Gastroesophageal sphincter (tissue), 4 donors: ENCODE measurements at regions not wholly inside any gene's neighbourhood (a gene's known extent, or its start where the extent isn't known, plus 50 kb on each side); places are given as distances from the start of the nearest gene placed in this dataset.

Experiments used
- ATAC-seq: fragments of 150-250 bp; one replicate; pipeline ENCODE4 v1.9.1; 2016; ENCODE audit warnings: mild to moderate bottlenecking, moderate library complexity
- H3K27ac ChIP-seq, 4 donors: fragments of 200-600 bp; sonication (generic) in 3 of 4; 1 replicate in 3 of 4; 2 replicates in 1 of 4; pipeline ENCODE4 v1.5.1; 2016 to 2019
- H3K27me3 ChIP-seq: fragments of 200-600 bp; sonication (generic); one replicate; pipeline ENCODE4 v1.5.1; 2019
- H3K36me3 ChIP-seq, 2 donors: fragments of 200-600 bp; sonication (generic); one replicate each; pipeline ENCODE4 v1.5.1; 2019; ENCODE audit warnings: control low read depth in 1 of 2
- H3K4me1 ChIP-seq, 3 donors: fragments of 200-600 bp; sonication (generic); 1 replicate in 2 of 3; 2 replicates in 1 of 3; pipeline ENCODE4 v1.5.1; 2016 to 2019; ENCODE audit warnings: control low read depth in 2 of 3
- H3K4me3 ChIP-seq, 2 donors: fragments of 200-600 bp; sonication (generic); one replicate each; pipeline ENCODE4 v1.5.1; 2019; ENCODE audit warnings: mild to moderate bottlenecking in 1 of 2, moderate library complexity in 1 of 2
- H3K9me3 ChIP-seq, 3 donors: fragments of 200-600 bp; sonication (generic); one replicate each; pipeline ENCODE4 v1.5.1; 2017 to 2019; ENCODE audit warnings: control low read depth in 2 of 3
- EP300 ChIP-seq: sonication (generic); formaldehyde crosslinking; IDR thresholded peaks from one replicate; pipeline ENCODE4 v1.6.1; 2017; ENCODE audit warnings: antibody characterized with exemption, mild to moderate bottlenecking
- POLR2A ChIP-seq, 2 donors: fragments of 450-650 bp; IDR thresholded peaks; one replicate each; pipeline ENCODE4 v1.6.1; 2017; ENCODE audit warnings: antibody characterized with exemption in 2 of 2, mild to moderate bottlenecking in 2 of 2, moderate library complexity in 1 of 2
- POLR2AphosphoS5 ChIP-seq: sonication (generic); formaldehyde crosslinking; IDR thresholded peaks from one replicate; pipeline ENCODE4 v1.6.1; 2017; ENCODE audit warnings: antibody characterized with exemption
- WGBS, 2 donors: methylation state at CpG; one replicate each; pipeline ENCODE4 v1.1.5; 2018; ENCODE audit warnings: low coverage in 1 of 2; 5-methylcytosine and 5-hydroxymethylcytosine counted together
- TF ChIP-seq, protein P1 (sequence below), 4 experiments: fragments of 200-600 bp in 2 of 4; fragments of 450-650 bp in 2 of 4; sonication (generic) in 1 of 4; IDR thresholded peaks; one replicate each; pipeline ENCODE4 v1.5.1; 2017 to 2019; ENCODE audit warnings: antibody characterized with exemption in 4 of 4, mild to moderate bottlenecking in 2 of 4, moderate library complexity in 2 of 4

DNA sequence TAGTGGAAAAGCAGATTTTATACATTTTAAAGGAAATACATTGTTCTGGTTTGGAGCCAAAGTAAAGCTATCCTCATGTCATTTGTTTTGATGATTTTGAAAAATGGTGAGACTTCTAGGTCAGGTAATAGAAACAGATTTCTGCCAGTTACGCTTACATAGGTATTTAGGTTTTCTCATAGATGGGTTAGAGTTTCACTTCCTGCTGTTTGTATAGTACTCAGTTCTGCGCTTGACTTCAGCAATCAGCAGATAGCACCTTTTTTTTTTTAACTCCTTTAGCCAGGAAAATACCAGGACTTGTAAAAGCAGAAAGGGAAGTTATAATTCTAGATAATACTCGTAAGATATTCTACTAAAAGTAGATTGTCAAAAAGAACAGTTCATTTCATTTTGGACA is 209.8 kb upstream of the POM121L12 start:
- no peaks in the 10 kb centered on the region for H3K4me1 ChIP-seq
- peaks cover 0 to 23% (median 0%) of the 10 kb centered on the region in 3 donors for H3K9me3 ChIP-seq
- no peak overlapping the region for H3K27ac ChIP-seq
- no peaks in the 10 kb centered on the region for H3K36me3 ChIP-seq
- WGBS, 2 donors, result 34 to 47% methylated on average over 3 of the region's 3 CpGs
- TF ChIP-seq, protein P1, sequence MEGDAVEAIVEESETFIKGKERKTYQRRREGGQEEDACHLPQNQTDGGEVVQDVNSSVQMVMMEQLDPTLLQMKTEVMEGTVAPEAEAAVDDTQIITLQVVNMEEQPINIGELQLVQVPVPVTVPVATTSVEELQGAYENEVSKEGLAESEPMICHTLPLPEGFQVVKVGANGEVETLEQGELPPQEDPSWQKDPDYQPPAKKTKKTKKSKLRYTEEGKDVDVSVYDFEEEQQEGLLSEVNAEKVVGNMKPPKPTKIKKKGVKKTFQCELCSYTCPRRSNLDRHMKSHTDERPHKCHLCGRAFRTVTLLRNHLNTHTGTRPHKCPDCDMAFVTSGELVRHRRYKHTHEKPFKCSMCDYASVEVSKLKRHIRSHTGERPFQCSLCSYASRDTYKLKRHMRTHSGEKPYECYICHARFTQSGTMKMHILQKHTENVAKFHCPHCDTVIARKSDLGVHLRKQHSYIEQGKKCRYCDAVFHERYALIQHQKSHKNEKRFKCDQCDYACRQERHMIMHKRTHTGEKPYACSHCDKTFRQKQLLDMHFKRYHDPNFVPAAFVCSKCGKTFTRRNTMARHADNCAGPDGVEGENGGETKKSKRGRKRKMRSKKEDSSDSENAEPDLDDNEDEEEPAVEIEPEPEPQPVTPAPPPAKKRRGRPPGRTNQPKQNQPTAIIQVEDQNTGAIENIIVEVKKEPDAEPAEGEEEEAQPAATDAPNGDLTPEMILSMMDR (IDR thresholded peaks at IDR 0.05), result no peak
- no peak for TF ChIP-seq POLR2AphosphoS5
- no peak for TF ChIP-seq EP300
- TF ChIP-seq POLR2A (IDR thresholded peaks at IDR 0.05), result no peak
- no peak overlapping the region for H3K4me3 ChIP-seq
- no peaks in the 10 kb centered on the region for H3K27me3 ChIP-seq
- ATAC-seq, result no peak

DNA sequence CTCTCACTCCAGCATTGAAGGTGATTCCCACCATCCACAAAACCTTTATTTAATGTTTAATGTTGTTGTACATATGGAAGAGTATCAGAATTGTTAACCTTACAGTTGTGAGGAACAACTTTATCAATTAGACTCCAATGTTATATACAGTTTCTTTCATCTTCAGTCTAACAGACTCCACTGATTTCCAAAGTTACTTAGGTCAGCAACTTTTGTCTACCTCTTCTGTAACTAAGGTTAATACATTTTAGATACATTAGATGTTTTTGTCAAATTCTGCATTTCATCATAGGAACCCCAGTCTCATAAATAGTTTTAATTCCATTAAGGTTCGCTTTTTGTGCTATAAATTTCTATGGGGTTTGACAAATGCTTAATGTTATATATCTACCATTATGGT is 223.9 kb upstream of the POM121L12 start:
- Histone ChIP-seq H3K27ac (no peak overlapping the region), H3K36me3 (no peaks in the 10 kb centered on the region), H3K9me3 (peaks cover 0 to 4% (median 0%) of the 10 kb centered on the region in 3 donors), H3K4me1 (no peaks in the 10 kb centered on the region), H3K27me3 (no peaks in the 10 kb centered on the region), H3K4me3 (no peak overlapping the region)
- TF ChIP-seq POLR2A (IDR thresholded peaks at IDR 0.05) (no peak), EP300 (no peak), POLR2AphosphoS5 (no peak)
- TF ChIP-seq, protein P1 (IDR thresholded peaks at IDR 0.05), result no peak
- WGBS, 2 donors, result 87 to 88% methylated on average over 1 of the region's 1 CpG
- ATAC-seq, result no peak

DNA sequence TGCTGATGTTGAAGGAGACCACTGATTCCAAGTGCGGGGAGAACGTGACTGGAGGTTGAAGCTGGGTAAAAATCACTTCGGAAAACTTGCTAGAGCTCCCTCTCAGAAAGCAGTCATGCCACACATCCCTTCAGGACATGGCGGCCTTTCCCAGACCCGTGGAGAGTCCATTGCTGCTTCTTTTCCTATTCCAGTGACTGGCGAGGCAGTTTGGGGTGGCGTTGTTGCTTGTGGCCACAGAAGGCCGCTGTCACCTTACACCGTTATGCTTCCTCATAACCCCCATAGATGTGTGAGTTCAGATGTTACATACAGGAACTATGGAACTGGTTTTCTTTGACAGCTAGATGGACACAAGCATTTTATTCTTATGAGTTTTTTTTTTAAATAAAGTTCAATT is 235.6 kb upstream of the POM121L12 start:
- ATAC-seq, result no peak
- Histone ChIP-seq H3K36me3 (no peaks in the 10 kb centered on the region), H3K27ac (no peak overlapping the region), H3K4me3 (no peak overlapping the region), H3K27me3 (no peaks in the 10 kb centered on the region), H3K9me3 (peaks cover 0 to 4% (median 0%) of the 10 kb centered on the region in 3 donors), H3K4me1 (no peaks in the 10 kb centered on the region)
- 91 to 95% methylated on average over 9 of the region's 9 CpGs for WGBS, 2 donors
- TF ChIP-seq POLR2AphosphoS5 (no peak), EP300 (no peak), POLR2A (IDR thresholded peaks at IDR 0.05) (no peak)

DNA sequence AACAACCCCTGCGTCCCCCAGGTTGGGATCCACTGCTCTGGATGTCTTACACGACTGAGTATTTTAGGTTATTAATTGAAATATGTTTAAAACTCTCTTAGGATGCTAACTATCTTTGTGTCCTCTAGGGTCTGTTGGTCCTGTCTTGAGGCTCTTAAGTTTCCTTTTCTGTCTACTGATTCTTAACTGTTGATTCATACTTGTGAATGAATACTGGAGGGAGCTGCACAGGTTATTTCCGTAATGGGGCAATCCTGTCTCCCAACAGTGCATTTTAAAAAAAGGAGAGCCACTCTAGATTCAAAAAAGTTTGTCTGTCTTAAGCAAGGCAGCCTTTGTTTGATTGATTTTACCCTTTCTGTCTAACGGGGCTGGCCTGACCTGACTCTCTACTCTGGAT is 237.6 kb upstream of the POM121L12 start:
- no peaks in the 10 kb centered on the region for H3K4me1 ChIP-seq
- ATAC-seq, result no peak
- TF ChIP-seq EP300, result no peak
- TF ChIP-seq POLR2AphosphoS5, result no peak
- TF ChIP-seq, protein P1 (IDR thresholded peaks at IDR 0.05), result no peak
- no peak for TF ChIP-seq POLR2A (IDR thresholded peaks at IDR 0.05)
- H3K27ac ChIP-seq, result no peak overlapping the region
- 77 to 93% methylated on average over 3 to 4 of the region's 4 CpGs for WGBS, 2 donors
- H3K36me3 ChIP-seq, result no peaks in the 10 kb centered on the region
- H3K27me3 ChIP-seq, result no peaks in the 10 kb centered on the region
- no peak overlapping the region for H3K4me3 ChIP-seq
- peaks cover 0 to 4% (median 0%) of the 10 kb centered on the region in 3 donors for H3K9me3 ChIP-seq

DNA sequence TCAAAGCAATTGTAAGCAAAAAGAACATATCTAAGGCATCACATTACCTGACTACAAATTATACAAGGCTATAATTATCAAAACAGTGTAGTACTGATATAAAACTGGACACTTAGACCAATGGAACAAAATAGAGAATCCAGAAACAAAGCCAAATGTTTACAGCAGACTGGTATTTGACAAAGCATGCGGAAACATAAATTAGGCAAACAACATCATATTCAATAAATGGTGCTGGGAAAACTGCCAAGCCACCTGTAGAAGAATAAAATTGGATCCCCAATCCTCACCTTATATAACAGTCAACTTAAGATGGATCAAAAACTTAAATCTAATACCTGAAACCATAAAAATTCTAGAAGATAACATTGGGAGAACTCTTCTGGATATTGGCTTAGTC is 240.8 kb upstream of the POM121L12 start:
- Histone ChIP-seq H3K9me3 (peaks cover 0 to 4% (median 0%) of the 10 kb centered on the region in 3 donors), H3K4me3 (no peak overlapping the region), H3K4me1 (no peaks in the 10 kb centered on the region), H3K27me3 (no peaks in the 10 kb centered on the region), H3K27ac (no peak overlapping the region), H3K36me3 (no peaks in the 10 kb centered on the region)
- 80 to 100% methylated on average over 1 of the region's 1 CpG for WGBS, 2 donors
- ATAC-seq, result no peak
- no peak for TF ChIP-seq POLR2AphosphoS5
- TF ChIP-seq, protein P1 (IDR thresholded peaks at IDR 0.05), result no peak
- TF ChIP-seq POLR2A (IDR thresholded peaks at IDR 0.05), result no peak
- no peak for TF ChIP-seq EP300
